ENCODE measurements at regions not wholly inside any gene's neighbourhood (a gene's known extent, or its start where the extent isn't known, plus 50 kb on each side); places are given as distances from the start of the nearest gene placed in this dataset.

DNA sequence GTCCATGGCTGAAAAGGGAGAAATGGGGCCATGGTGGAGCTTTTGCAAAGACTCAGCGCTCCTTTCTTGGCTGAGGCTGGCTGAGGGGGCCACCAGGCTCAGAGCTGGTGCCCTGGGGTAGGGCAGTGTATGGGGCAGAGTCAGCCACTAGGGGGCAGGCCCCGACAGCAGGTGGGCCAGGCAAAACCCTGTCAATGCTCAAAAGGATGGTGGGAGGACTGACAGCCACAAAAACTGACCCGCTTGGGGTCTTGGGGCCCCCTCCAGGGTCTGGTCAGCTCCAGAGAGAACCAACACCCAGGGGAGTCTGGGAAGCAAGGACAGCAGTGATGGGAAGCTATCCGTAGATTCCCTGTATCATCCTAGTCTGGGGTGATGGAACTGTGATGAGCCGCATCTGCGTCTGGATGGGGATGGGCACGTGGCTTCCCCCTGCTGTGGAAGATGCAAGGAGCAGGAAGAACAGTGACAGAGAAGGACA, 306.9 kb downstream of the DHX35 start:
- H3K4me3 ChIP-seq (ENCODE audit: low read length): no peak overlapping the region
- H3K9ac ChIP-seq (ENCODE audit: low read length): no peak overlapping the region
- no peaks in the 10 kb centered on the region for H3K27me3 ChIP-seq (replicated peaks; ENCODE audit: control insufficient read depth, insufficient read depth, low read length)
- peaks cover 9% of the 10 kb centered on the region for H3K4me1 ChIP-seq (ENCODE audit: control insufficient read depth, insufficient read depth, low read length)
- no peaks in the 10 kb centered on the region for H3K9me3 ChIP-seq (ENCODE audit: control insufficient read depth, low read length)
- peak; percentile 49 for DNase-seq (ENCODE audit: low read depth)
- H3K36me3 ChIP-seq (ENCODE audit: control insufficient read depth, insufficient read depth, low read length, severe bottlenecking): no peaks in the 10 kb centered on the region

DNA sequence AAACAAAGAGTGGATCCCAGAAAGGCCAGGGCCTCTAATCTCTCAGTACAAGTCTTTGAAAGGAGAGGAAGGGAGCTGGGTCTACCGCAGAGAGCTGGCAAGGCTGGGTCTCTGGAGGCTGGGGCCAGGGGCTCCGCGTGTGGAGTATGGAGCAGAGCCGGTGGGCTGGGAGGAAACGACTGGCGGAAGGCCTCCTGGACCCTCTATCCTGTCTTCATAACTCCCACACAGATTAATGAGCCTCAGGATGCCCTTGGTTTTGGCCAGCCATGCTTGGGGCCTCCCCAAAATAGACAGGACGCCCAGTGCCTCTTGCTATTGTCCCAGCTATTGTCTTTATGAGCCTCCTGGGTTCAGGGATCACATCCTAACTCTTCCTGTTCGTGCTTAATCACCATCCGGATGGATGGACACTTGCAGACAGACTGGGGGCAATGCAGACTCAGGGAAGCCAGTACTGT, 306.4 kb downstream of the DHX35 start:
- Histone ChIP-seq H3K36me3 (ENCODE audit: control insufficient read depth, insufficient read depth, low read length, severe bottlenecking) (no peaks in the 10 kb centered on the region), H3K4me3 (ENCODE audit: low read length) (no peak overlapping the region), H3K27me3 (replicated peaks; ENCODE audit: control insufficient read depth, insufficient read depth, low read length) (no peaks in the 10 kb centered on the region), H3K9ac (ENCODE audit: low read length) (no peak overlapping the region), H3K9me3 (ENCODE audit: control insufficient read depth, low read length) (no peaks in the 10 kb centered on the region), H3K4me1 (ENCODE audit: control insufficient read depth, insufficient read depth, low read length) (peaks cover 9% of the 10 kb centered on the region)
- no peak for DNase-seq (ENCODE audit: low read depth)

DNA sequence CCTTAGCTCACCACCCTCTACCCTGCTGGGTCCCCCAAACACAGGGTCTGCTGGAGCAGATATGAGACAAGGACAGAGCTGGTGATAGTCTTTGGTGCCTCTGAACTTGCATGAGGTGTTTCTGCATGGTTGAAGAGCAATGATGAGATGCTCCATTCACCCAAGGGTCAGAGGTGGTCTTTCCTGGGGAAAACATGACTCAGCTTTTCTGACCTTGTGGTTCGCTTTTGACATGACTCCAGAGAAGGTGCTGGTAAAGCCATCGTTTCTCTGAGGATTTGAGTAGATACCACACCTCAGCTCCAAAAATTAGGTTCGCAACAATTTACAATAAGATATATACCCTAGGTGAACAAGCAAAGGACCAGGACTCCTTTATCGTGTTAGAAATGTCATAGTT, 304.8 kb downstream of the DHX35 start:
- H3K36me3 ChIP-seq (ENCODE audit: control insufficient read depth, insufficient read depth, low read length, severe bottlenecking): no peaks in the 10 kb centered on the region
- H3K9ac ChIP-seq (ENCODE audit: low read length): no peak overlapping the region
- H3K4me1 ChIP-seq (ENCODE audit: control insufficient read depth, insufficient read depth, low read length): peaks cover 9% of the 10 kb centered on the region
- H3K27me3 ChIP-seq (replicated peaks; ENCODE audit: control insufficient read depth, insufficient read depth, low read length): no peaks in the 10 kb centered on the region
- no peak overlapping the region for H3K4me3 ChIP-seq (ENCODE audit: low read length)
- no peaks in the 10 kb centered on the region for H3K9me3 ChIP-seq (ENCODE audit: control insufficient read depth, low read length)
- DNase-seq (ENCODE audit: low read depth): no peak

DNA sequence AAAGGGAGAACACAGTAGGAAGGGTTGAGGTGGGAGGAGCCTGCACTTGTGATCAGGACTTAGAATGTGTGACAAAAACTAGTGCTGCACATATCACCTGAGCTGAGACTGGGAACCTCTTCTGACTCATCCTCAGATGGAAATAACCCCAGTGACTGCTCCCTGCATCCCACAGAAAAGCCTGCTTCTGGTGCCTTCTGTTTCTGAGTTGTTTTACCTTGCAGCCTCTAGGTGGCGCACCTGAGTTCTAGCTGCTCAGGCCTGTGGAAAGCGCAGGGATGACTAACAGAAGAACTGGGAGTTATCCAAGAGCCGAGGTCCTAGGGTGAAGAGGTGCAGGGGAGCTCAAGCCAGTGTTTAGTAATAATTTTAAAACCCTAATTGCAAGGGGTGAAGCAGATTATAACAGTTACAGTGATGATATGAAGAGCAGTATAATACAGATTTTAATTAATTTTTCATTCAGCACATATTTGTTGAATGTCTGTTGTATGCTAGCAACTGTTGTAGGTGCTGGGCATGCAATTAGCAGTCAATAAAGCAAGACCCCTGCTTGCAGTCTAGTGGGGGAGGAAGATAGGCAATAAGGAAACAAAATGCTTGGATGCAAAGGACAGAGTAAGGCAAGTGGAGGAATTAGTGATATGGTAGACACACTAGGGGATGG, 302.5 kb downstream of the DHX35 start:
- no peaks in the 10 kb centered on the region for H3K9me3 ChIP-seq (ENCODE audit: control insufficient read depth, low read length)
- peaks cover 5% of the 10 kb centered on the region for H3K27me3 ChIP-seq (replicated peaks; ENCODE audit: control insufficient read depth, insufficient read depth, low read length)
- no peaks in the 10 kb centered on the region for H3K4me1 ChIP-seq (ENCODE audit: control insufficient read depth, insufficient read depth, low read length)
- H3K4me3 ChIP-seq (ENCODE audit: low read length): no peak overlapping the region
- no peaks in the 10 kb centered on the region for H3K36me3 ChIP-seq (ENCODE audit: control insufficient read depth, insufficient read depth, low read length, severe bottlenecking)
- peak; percentile 75 for DNase-seq (ENCODE audit: low read depth)
- H3K9ac ChIP-seq (ENCODE audit: low read length): no peak overlapping the region

DNA sequence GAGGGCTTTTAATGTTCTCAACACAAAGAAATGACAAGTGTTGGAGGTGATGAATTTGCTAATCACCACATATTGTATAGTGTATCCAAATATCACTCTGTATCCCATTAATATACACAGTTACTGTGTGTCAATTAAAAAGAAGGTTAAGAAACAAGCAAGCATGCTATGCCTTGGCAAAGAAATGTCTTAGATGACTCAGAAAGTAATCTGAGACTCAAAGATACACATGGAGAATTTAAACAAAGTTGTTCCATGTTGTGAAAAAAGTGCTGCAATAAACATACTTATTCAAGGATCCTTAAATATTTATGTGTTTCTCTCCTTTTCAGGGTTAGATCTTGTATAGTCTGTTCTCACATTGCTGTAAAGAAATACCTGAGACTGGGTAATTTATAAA, 300.9 kb downstream of the DHX35 start:
- peak; percentile 30 for DNase-seq (ENCODE audit: low read depth)
- H3K9me3 ChIP-seq (ENCODE audit: control insufficient read depth, low read length): no peaks in the 10 kb centered on the region
- H3K9ac ChIP-seq (ENCODE audit: low read length): no peak overlapping the region
- H3K36me3 ChIP-seq (ENCODE audit: control insufficient read depth, insufficient read depth, low read length, severe bottlenecking): no peaks in the 10 kb centered on the region
- H3K27me3 ChIP-seq (replicated peaks; ENCODE audit: control insufficient read depth, insufficient read depth, low read length): peaks cover 7% of the 10 kb centered on the region
- H3K4me1 ChIP-seq (ENCODE audit: control insufficient read depth, insufficient read depth, low read length): peaks cover 3% of the 10 kb centered on the region
- no peak overlapping the region for H3K4me3 ChIP-seq (ENCODE audit: low read length)

DNA sequence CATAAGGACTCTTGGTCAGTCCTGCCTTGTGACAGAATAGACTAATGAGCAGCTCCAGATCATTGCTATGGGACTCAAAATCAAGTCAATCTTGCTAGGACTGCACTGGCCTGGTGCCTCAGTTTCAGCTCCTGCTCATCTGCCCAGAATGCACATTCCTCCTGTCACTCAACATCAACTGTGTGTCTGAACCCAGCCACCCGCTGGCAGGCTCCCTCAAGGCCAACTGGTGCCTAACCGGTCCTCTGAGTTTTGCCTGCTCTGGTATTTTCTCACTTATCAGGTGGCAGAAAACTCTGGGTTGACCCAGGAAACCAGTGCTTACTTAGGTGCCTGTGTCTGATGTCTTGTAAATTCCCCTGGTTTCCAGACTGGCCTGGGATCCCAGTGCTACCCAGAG, 297.7 kb downstream of the DHX35 start:
- no peak overlapping the region for H3K4me3 ChIP-seq (ENCODE audit: low read length)
- peaks cover 3% of the 10 kb centered on the region for H3K4me1 ChIP-seq (ENCODE audit: control insufficient read depth, insufficient read depth, low read length)
- no peaks in the 10 kb centered on the region for H3K9me3 ChIP-seq (ENCODE audit: control insufficient read depth, low read length)
- H3K27me3 ChIP-seq (replicated peaks; ENCODE audit: control insufficient read depth, insufficient read depth, low read length): peaks cover 7% of the 10 kb centered on the region
- no peak for DNase-seq (ENCODE audit: low read depth)
- H3K9ac ChIP-seq (ENCODE audit: low read length): no peak overlapping the region
- no peaks in the 10 kb centered on the region for H3K36me3 ChIP-seq (ENCODE audit: control insufficient read depth, insufficient read depth, low read length, severe bottlenecking)

DNA sequence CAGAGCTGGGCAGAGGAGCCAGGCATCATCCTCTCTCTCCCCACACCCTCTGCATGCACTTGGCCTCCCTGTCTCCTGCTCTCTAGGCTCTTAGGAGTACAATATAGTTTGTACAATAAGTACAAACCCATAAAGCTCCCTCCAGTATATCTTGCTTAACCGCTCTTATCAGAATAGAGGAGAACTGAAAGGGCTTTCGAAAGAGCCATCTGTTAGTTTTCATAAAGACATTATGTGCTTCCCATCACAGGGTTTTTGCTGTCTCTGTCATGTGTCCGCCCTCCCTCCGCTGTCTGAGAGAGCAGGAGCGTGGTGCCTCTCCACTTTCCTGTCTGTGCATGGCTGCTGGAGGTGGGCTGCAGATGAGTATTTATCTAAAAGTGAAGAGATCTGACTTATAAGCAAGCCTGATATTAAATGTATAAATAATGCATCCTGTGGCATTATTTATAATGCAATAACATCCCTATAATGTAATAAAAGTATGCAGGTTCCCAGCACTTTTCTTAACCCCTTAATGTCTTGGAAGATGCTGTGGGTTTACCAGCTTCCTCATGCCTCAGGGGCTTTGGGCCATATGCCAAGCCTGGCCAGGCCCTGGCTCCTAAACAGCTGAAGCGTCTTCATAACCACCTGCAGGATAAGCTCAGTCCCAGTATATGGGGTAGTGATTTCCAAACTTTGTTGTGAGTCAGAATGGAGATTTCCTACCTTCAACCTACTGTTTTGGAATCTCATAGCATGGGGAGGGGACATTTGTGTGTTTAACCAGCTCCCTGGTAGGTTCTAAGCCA, 297.1 kb downstream of the DHX35 start:
- no peaks in the 10 kb centered on the region for H3K36me3 ChIP-seq (ENCODE audit: control insufficient read depth, insufficient read depth, low read length, severe bottlenecking)
- H3K27me3 ChIP-seq (replicated peaks; ENCODE audit: control insufficient read depth, insufficient read depth, low read length): peaks cover 10% of the 10 kb centered on the region
- DNase-seq (ENCODE audit: low read depth): no peak
- no peaks in the 10 kb centered on the region for H3K9me3 ChIP-seq (ENCODE audit: control insufficient read depth, low read length)
- peaks cover 3% of the 10 kb centered on the region for H3K4me1 ChIP-seq (ENCODE audit: control insufficient read depth, insufficient read depth, low read length)
- no peak overlapping the region for H3K9ac ChIP-seq (ENCODE audit: low read length)
- no peak overlapping the region for H3K4me3 ChIP-seq (ENCODE audit: low read length)

DNA sequence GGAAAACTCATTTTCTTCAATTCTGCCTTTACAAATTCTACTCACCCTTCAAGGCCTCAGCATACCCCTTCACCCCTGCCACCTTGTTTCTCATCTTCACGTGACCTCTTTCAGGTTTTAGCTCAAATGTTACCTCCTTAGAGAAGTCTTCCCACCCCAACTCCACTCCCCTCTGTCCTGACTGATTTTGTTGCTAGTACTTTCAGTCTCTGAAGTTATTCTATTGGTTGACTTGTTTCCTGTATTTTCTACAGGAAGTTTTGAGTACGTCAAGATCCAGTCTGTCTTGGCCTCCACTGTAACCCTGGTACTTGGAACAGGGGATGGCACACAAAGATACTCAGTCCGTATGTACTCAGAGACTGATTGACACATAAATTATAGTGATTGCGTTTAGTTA, 296.1 kb downstream of the DHX35 start:
- no peak for DNase-seq (ENCODE audit: low read depth)
- Histone ChIP-seq H3K4me3 (ENCODE audit: low read length) (no peak overlapping the region), H3K27me3 (replicated peaks; ENCODE audit: control insufficient read depth, insufficient read depth, low read length) (peaks cover 10% of the 10 kb centered on the region), H3K9me3 (ENCODE audit: control insufficient read depth, low read length) (no peaks in the 10 kb centered on the region), H3K9ac (ENCODE audit: low read length) (no peak overlapping the region), H3K36me3 (ENCODE audit: control insufficient read depth, insufficient read depth, low read length, severe bottlenecking) (no peaks in the 10 kb centered on the region), H3K4me1 (ENCODE audit: control insufficient read depth, insufficient read depth, low read length) (peaks cover 3% of the 10 kb centered on the region)

DNA sequence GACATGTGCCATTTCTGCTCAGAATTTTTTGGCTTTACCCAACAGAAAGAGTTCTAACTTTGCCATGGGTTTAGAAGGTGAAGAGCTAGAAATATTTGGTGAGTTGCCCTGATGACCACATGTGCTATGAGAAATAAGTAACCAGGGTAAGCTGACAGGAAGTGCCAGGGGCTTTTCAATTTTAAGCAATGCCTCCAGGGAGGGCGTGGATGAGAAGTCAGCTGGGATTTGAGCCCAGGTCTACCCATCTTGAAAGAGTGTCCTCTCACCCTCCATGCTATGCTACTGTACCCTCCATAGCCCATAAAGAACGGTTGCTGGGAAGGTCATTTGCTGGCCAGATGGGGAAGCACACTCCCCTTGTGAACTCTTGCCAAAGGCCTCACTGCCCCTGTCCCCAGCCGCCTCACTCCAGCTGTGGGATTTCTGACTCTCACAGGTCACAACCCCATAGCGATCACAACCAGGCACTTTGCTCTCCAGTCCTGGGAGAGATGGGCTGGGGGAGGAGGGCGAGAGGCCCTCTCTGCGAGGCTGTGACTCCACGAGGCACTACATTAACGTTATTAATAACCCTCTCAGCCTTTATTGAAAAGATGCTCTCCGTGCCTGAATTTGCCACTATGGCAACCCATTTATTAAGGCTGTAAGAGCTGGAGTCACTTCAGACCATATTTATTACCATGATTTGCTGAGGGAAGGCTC, 291.1 kb downstream of the DHX35 start:
- Histone ChIP-seq H3K27me3 (replicated peaks; ENCODE audit: control insufficient read depth, insufficient read depth, low read length) (peaks cover 12% of the 10 kb centered on the region), H3K9ac (ENCODE audit: low read length) (no peak overlapping the region), H3K9me3 (ENCODE audit: control insufficient read depth, low read length) (no peaks in the 10 kb centered on the region), H3K36me3 (ENCODE audit: control insufficient read depth, insufficient read depth, low read length, severe bottlenecking) (no peaks in the 10 kb centered on the region), H3K4me1 (ENCODE audit: control insufficient read depth, insufficient read depth, low read length) (no peaks in the 10 kb centered on the region), H3K4me3 (ENCODE audit: low read length) (no peak overlapping the region)
- DNase-seq (ENCODE audit: low read depth): no peak

DNA sequence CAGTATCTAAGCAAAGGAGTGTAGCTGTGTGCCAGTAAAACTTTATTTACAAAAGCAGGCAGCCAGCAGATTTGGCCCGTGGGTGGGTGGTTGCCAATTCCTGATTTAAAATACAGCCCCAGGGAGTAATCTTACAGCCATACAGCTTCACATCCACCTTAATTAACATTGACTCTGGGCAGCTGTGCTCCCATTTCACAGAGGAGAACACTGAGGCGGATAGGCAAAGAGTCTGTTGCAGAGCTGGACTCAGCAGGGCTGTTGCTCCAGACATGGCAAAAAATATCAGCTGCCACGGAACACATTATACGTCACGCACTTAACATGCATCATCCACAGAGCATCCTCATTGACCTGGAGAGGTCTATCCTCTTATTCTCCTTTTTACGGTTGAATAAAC, 289.9 kb downstream of the DHX35 start:
- Histone ChIP-seq H3K9me3 (ENCODE audit: control insufficient read depth, low read length) (no peaks in the 10 kb centered on the region), H3K36me3 (ENCODE audit: control insufficient read depth, insufficient read depth, low read length, severe bottlenecking) (no peaks in the 10 kb centered on the region), H3K4me1 (ENCODE audit: control insufficient read depth, insufficient read depth, low read length) (no peaks in the 10 kb centered on the region), H3K27me3 (replicated peaks; ENCODE audit: control insufficient read depth, insufficient read depth, low read length) (peaks cover 16% of the 10 kb centered on the region), H3K4me3 (ENCODE audit: low read length) (no peak overlapping the region), H3K9ac (ENCODE audit: low read length) (no peak overlapping the region)
- DNase-seq (ENCODE audit: low read depth): no peak

DNA sequence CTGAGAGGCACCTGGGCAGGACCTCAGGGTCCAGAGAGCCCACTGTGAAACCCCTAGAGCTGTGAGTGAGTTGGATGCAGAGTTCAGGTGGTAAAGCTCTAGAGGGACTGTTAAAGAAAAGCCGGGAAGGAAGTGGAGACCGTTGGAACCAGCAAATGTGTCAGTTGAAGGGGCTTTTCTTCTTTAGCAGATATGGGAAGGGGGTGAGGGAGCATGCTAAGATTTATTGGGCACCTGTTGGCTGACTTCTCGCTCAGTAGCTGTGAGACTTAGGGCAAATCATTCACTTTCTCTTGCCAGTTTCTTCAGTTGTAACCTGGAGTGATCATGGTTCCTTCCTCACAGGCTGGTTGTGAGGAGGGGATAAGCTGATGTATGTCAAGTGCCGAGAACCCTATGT, 287.7 kb downstream of the DHX35 start:
- no peak overlapping the region for H3K9ac ChIP-seq (ENCODE audit: low read length)
- H3K27me3 ChIP-seq (replicated peaks; ENCODE audit: control insufficient read depth, insufficient read depth, low read length): peaks cover 30% of the 10 kb centered on the region
- H3K4me1 ChIP-seq (ENCODE audit: control insufficient read depth, insufficient read depth, low read length): no peaks in the 10 kb centered on the region

More for the DNA sequence above, 287.7 kb downstream of the DHX35 start:
- Histone ChIP-seq H3K36me3 (ENCODE audit: control insufficient read depth, insufficient read depth, low read length, severe bottlenecking) (no peaks in the 10 kb centered on the region), H3K9me3 (ENCODE audit: control insufficient read depth, low read length) (no peaks in the 10 kb centered on the region), H3K4me3 (ENCODE audit: low read length) (no peak overlapping the region)
- DNase-seq (ENCODE audit: low read depth): no peak

Measured in adipocyte (in vitro differentiated cells).